ENCODE measurements at regions not wholly inside any gene's neighbourhood (a gene's known extent, or its start where the extent isn't known, plus 50 kb on each side); places are given as distances from the start of the nearest gene placed in this dataset.

DNA sequence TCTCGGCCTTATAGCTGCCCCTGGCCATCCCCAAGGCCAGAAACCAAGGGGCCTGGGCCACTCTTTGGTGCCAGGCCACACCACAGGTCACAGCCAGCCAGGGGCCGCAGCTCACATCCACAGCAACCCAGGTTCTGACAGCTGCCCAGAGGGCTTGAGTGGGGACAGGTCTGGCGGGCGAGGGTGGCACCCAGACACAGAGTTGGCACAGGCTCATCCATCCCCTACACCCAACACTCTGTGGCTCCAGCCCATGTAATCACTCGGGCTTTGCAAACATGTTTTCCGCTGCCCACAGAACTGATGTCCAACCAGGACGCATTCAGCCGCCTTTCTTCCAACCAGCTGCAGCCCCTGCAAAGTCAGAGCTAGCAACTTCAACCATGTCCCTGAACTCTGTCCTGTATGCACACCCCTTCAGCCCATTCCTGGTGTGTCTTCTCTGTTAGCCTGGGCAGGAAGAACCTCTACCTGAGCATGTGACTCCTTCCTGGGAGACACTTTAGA is 57.7 kb upstream of the PPP2R2D start:
- TF ChIP-seq, protein P1, sequence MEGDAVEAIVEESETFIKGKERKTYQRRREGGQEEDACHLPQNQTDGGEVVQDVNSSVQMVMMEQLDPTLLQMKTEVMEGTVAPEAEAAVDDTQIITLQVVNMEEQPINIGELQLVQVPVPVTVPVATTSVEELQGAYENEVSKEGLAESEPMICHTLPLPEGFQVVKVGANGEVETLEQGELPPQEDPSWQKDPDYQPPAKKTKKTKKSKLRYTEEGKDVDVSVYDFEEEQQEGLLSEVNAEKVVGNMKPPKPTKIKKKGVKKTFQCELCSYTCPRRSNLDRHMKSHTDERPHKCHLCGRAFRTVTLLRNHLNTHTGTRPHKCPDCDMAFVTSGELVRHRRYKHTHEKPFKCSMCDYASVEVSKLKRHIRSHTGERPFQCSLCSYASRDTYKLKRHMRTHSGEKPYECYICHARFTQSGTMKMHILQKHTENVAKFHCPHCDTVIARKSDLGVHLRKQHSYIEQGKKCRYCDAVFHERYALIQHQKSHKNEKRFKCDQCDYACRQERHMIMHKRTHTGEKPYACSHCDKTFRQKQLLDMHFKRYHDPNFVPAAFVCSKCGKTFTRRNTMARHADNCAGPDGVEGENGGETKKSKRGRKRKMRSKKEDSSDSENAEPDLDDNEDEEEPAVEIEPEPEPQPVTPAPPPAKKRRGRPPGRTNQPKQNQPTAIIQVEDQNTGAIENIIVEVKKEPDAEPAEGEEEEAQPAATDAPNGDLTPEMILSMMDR (IDR thresholded peaks at IDR 0.05; ENCODE audit: low read length) = no peak
- TF ChIP-seq EZH2 (optimal IDR thresholded peaks at IDR 0.05; ENCODE audit: low read depth, low read length) = no peak
- no peak for TF ChIP-seq EZH2phosphoT487 (IDR thresholded peaks at IDR 0.05; ENCODE audit: low read length)

Measured in MM.1S (cell line).